ENCODE measurements at regions not wholly inside any gene's neighbourhood (a gene's known extent, or its start where the extent isn't known, plus 50 kb on each side); places are given as distances from the start of the nearest gene placed in this dataset.

- Histone ChIP-seq H3K27me3 (ENCODE audit: control insufficient read depth in 2 of 2, insufficient read depth in 2 of 2, low read length in 2 of 2) (no peaks in the 10 kb centered on the region), H3K4me3 (no peak overlapping the region), H3K4me1 (replicated peaks in 1 of 2; ENCODE audit: control insufficient read depth in 2 of 2, insufficient read depth in 2 of 2, low read length in 2 of 2) (peaks cover 0 to 3% of the 10 kb centered on the region in 2 experiments; a peak in 1 of 5 replicates), H3K9me3 (replicated peaks; ENCODE audit: control insufficient read depth, insufficient read depth, low read depth, low read length) (no peaks in the 10 kb centered on the region; the same call in 1 of the 2 replicates), H3K79me2 (ENCODE audit: control insufficient read depth, insufficient read depth, low read length) (no peaks in the 10 kb centered on the region), H3K9me1 (ENCODE audit: control insufficient read depth, insufficient read depth, low read length) (no peaks in the 10 kb centered on the region), H3K9ac (ENCODE audit: insufficient read depth in 1 of 2, low read depth in 2 of 2, low read length in 2 of 2) (no peak overlapping the region), H3K4me2 (ENCODE audit: insufficient read depth, low read length) (no peak overlapping the region), H2AFZ (ENCODE audit: low read depth, low read length) (no peak overlapping the region), H3K36me3 (ENCODE audit: control insufficient read depth, insufficient read depth, low read length) (no peaks in the 10 kb centered on the region), H4K20me1 (replicated peaks; ENCODE audit: control insufficient read depth, insufficient read depth, low read length) (no peaks in the 10 kb centered on the region), H3K27ac (ENCODE audit: extremely low read depth, low read depth, low read length) (no peak overlapping the region)
- DNase-seq (ENCODE audit: extremely low read depth in 1 of 4, low spot score in 3 of 4) (no peak), ATAC-seq (no peak; the same call in 2 of the 3 replicates), FAIRE-seq (no peak)
- intact Hi-C loops (cut with micrococcal nuclease), result no loop called here
- ChIA-PET POLR2A (interaction anchor here (0.6 to 1.3 kb wide), 2 partner anchors 9 to 10 kb away, joined by 3 read pairs; no protein-coding TSS in a partner anchor), CTCF (ENCODE audit: low intra/inter-chr PET ratio) (no interaction called here)
- no TSS peak for BruUV-seq (replicated peaks)
- WGBS (ENCODE audit: insufficient coverage, low coverage, missing lambda C conversion rate), result 5% methylated on average over 28 of the region's 28 CpGs
- in situ Hi-C loops (cut with MboI), result no loop called here
- TF ChIP-seq KLF13 (tag; IDR thresholded peaks at IDR 0.05; ENCODE audit: borderline replicate concordance, low read depth) (no peak), WHSC1 (IDR thresholded peaks at IDR 0.05; ENCODE audit: low read length) (no peak), ZNF778 (CRISPR knock-in tag; IDR thresholded peaks at IDR 0.05) (no peak), NFATC3 (IDR thresholded peaks at IDR 0.05) (no peak), TEAD1 (CRISPR knock-in tag; IDR thresholded peaks at IDR 0.05) (no peak), STAG1 (CRISPR knock-in tag; IDR thresholded peaks at IDR 0.05; ENCODE audit: borderline replicate concordance) (no peak)
- TF ChIP-seq, protein P1, sequence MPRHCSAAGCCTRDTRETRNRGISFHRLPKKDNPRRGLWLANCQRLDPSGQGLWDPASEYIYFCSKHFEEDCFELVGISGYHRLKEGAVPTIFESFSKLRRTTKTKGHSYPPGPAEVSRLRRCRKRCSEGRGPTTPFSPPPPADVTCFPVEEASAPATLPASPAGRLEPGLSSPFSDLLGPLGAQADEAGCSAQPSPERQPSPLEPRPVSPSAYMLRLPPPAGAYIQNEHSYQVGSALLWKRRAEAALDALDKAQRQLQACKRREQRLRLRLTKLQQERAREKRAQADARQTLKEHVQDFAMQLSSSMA (CRISPR knock-in tag; IDR thresholded peaks at IDR 0.05), result no peak
These were observed 116.3 kb upstream of the SCN7A start for GRCh38 chr2:166610180-166610912.

Measured in K562 (cell line).